ENCODE measurements at regions not wholly inside any gene's neighbourhood (a gene's known extent, or its start where the extent isn't known, plus 50 kb on each side); places are given as distances from the start of the nearest gene placed in this dataset.
"Not testable (repeated sequence)": the region's sequence is repeated elsewhere in the genome, so short reads cannot be mapped to it uniquely, and the experiment has no call there.

- no peaks in the 10 kb centered on the region for H3K36me3 ChIP-seq
- H3K4me1 ChIP-seq, result no peaks in the 10 kb centered on the region
- no peak overlapping the region for H3K27ac ChIP-seq
- H3K4me3 ChIP-seq, result no peak overlapping the region
- no peaks in the 10 kb centered on the region; the same call in 1 of the 2 replicates for H3K9me3 ChIP-seq (replicated peaks)
- no peaks in the 10 kb centered on the region for H3K27me3 ChIP-seq
- no peak for DNase-seq
These were observed 694.4 kb downstream of the LTN1 start for GRCh38 chr21:28298251-28298672.

- no peak overlapping the region for H3K4me3 ChIP-seq
- no peak for DNase-seq
- no peak overlapping the region for H3K27ac ChIP-seq
- H3K36me3 ChIP-seq, result no peaks in the 10 kb centered on the region
- no peaks in the 10 kb centered on the region for H3K27me3 ChIP-seq
- no peaks in the 10 kb centered on the region for H3K4me1 ChIP-seq
- H3K9me3 ChIP-seq (replicated peaks), result peaks cover 3% of the 10 kb centered on the region; the same call in 1 of the 2 replicates
These were observed 698.6 kb downstream of the LTN1 start for GRCh38 chr21:28294051-28294450.

- DNase-seq, result peak; percentile 16 to 47
These were observed 708.8 kb downstream of the LTN1 start for GRCh38 chr21:28283641-28284490.

GRCh38 chr21:28282833-28283232 lies 709.8 kb downstream of the LTN1 start:
- Histone ChIP-seq H3K27me3 (no peaks in the 10 kb centered on the region), H3K36me3 (no peaks in the 10 kb centered on the region), H3K4me1 (peaks cover 10% of the 10 kb centered on the region; the same call in 1 of the 2 replicates), H3K9me3 (replicated peaks) (0 out of 2 replicates have a peak, but pooled peaks cover 3% of the 10 kb centered on the region), H3K4me3 (no peak overlapping the region), H3K27ac (peak overlapping the region; percentile 30; the same call in 1 of the 2 replicates)
- DNase-seq, result no peak

More at GRCh38 chr21:28283641-28284490, 708.8 kb downstream of the LTN1 start:
- Histone ChIP-seq H3K4me3 (no peak overlapping the region), H3K27me3 (no peaks in the 10 kb centered on the region), H3K9me3 (replicated peaks) (0 out of 2 replicates have a peak, but pooled peaks cover 3% of the 10 kb centered on the region), H3K4me1 (peaks cover 10% of the 10 kb centered on the region; the same call in 1 of the 2 replicates), H3K27ac (peak overlapping the region; percentile 30; the same call in 1 of the 2 replicates), H3K36me3 (no peaks in the 10 kb centered on the region)

- not testable (repeated sequence) for H3K9me3 ChIP-seq (replicated peaks)
These were observed 711.3 kb downstream of the LTN1 start for GRCh38 chr21:28281357-28281756.

GRCh38 chr21:28280611-28281010 lies 712.1 kb downstream of the LTN1 start:
- Histone ChIP-seq H3K9me3 (replicated peaks) (0 out of 2 replicates have a peak, but pooled peaks cover 3% of the 10 kb centered on the region), H3K27ac (no peak overlapping the region), H3K36me3 (no peaks in the 10 kb centered on the region), H3K4me1 (peaks cover 10% of the 10 kb centered on the region; the same call in 1 of the 2 replicates), H3K4me3 (no peak overlapping the region), H3K27me3 (no peaks in the 10 kb centered on the region)
- DNase-seq, result no peak

More at GRCh38 chr21:28281357-28281756, 711.3 kb downstream of the LTN1 start:
- not testable (repeated sequence) for H3K27ac ChIP-seq, DNase-seq, H3K27me3 ChIP-seq, H3K36me3 ChIP-seq, H3K4me3 ChIP-seq
- peaks cover 10% of the 10 kb centered on the region; the same call in 1 of the 2 replicates for H3K4me1 ChIP-seq

- Histone ChIP-seq H3K27me3 (no peaks in the 10 kb centered on the region), H3K36me3 (no peaks in the 10 kb centered on the region), H3K9me3 (replicated peaks) (no peaks in the 10 kb centered on the region), H3K4me1 (no peaks in the 10 kb centered on the region), H3K4me3 (no peak overlapping the region), H3K27ac (no peak overlapping the region)
- DNase-seq, result no peak
These were observed 715.4 kb downstream of the LTN1 start for GRCh38 chr21:28277324-28277723.

- Histone ChIP-seq H3K4me3 (no peak overlapping the region), H3K9me3 (replicated peaks) (no peaks in the 10 kb centered on the region), H3K4me1 (no peaks in the 10 kb centered on the region), H3K27me3 (no peaks in the 10 kb centered on the region), H3K36me3 (no peaks in the 10 kb centered on the region), H3K27ac (no peak overlapping the region)
- no peak for DNase-seq
These were observed 720.2 kb downstream of the LTN1 start for GRCh38 chr21:28272272-28272992.

GRCh38 chr21:28269173-28269572 lies 723.5 kb downstream of the LTN1 start:
- peaks cover 5% of the 10 kb centered on the region; the same call in 1 of the 2 replicates for H3K4me1 ChIP-seq
- H3K27me3 ChIP-seq, result no peaks in the 10 kb centered on the region
- H3K9me3 ChIP-seq (replicated peaks), result no peaks in the 10 kb centered on the region
- no peak overlapping the region for H3K4me3 ChIP-seq
- no peak overlapping the region for H3K27ac ChIP-seq
- no peaks in the 10 kb centered on the region for H3K36me3 ChIP-seq
- DNase-seq, result no peak

GRCh38 chr21:28268685-28269084 lies 724.0 kb downstream of the LTN1 start:
- Histone ChIP-seq H3K27me3 (no peaks in the 10 kb centered on the region), H3K4me3 (no peak overlapping the region), H3K27ac (no peak overlapping the region)

GRCh38 chr21:28267449-28267848 lies 725.2 kb downstream of the LTN1 start:
- no peaks in the 10 kb centered on the region for H3K27me3 ChIP-seq
- DNase-seq, result no peak
- H3K4me3 ChIP-seq, result no peak overlapping the region
- no peaks in the 10 kb centered on the region for H3K36me3 ChIP-seq
- H3K9me3 ChIP-seq (replicated peaks), result no peaks in the 10 kb centered on the region
- peaks cover 5% of the 10 kb centered on the region; the same call in 1 of the 2 replicates for H3K4me1 ChIP-seq
- H3K27ac ChIP-seq, result no peak overlapping the region

More at GRCh38 chr21:28268685-28269084, 724.0 kb downstream of the LTN1 start:
- Histone ChIP-seq H3K36me3 (no peaks in the 10 kb centered on the region), H3K4me1 (peaks cover 5% of the 10 kb centered on the region; the same call in 1 of the 2 replicates), H3K9me3 (replicated peaks) (no peaks in the 10 kb centered on the region)
- DNase-seq, result no peak

- H3K27ac ChIP-seq, result no peak overlapping the region
- peak in 1 of 2 experiments; percentile 26 for DNase-seq
These were observed 726.6 kb downstream of the LTN1 start for GRCh38 chr21:28266061-28266460.

GRCh38 chr21:28263974-28264373 lies 728.7 kb downstream of the LTN1 start:
- no peak for DNase-seq
- no peak overlapping the region for H3K27ac ChIP-seq
- no peaks in the 10 kb centered on the region for H3K36me3 ChIP-seq
- no peaks in the 10 kb centered on the region for H3K27me3 ChIP-seq
- no peaks in the 10 kb centered on the region for H3K9me3 ChIP-seq (replicated peaks)
- peaks cover 5% of the 10 kb centered on the region; the same call in 1 of the 2 replicates for H3K4me1 ChIP-seq
- no peak overlapping the region for H3K4me3 ChIP-seq

More at GRCh38 chr21:28266061-28266460, 726.6 kb downstream of the LTN1 start:
- no peak overlapping the region for H3K4me3 ChIP-seq
- no peaks in the 10 kb centered on the region for H3K27me3 ChIP-seq
- H3K9me3 ChIP-seq (replicated peaks), result no peaks in the 10 kb centered on the region
- H3K4me1 ChIP-seq, result peaks cover 5% of the 10 kb centered on the region; the same call in 1 of the 2 replicates
- no peaks in the 10 kb centered on the region for H3K36me3 ChIP-seq

- peaks cover 4% of the 10 kb centered on the region; the same call in 1 of the 2 replicates for H3K4me1 ChIP-seq
- H3K27ac ChIP-seq, result no peak overlapping the region
- H3K27me3 ChIP-seq, result no peaks in the 10 kb centered on the region
- no peaks in the 10 kb centered on the region for H3K9me3 ChIP-seq (replicated peaks)
- H3K4me3 ChIP-seq, result no peak overlapping the region
- no peaks in the 10 kb centered on the region for H3K36me3 ChIP-seq
- DNase-seq, result no peak
These were observed 731.4 kb downstream of the LTN1 start for GRCh38 chr21:28261298-28261697.

- peaks cover 10% of the 10 kb centered on the region for H3K4me1 ChIP-seq
- DNase-seq, result no peak
- H3K27me3 ChIP-seq, result no peaks in the 10 kb centered on the region
- H3K4me3 ChIP-seq, result no peak overlapping the region
- H3K9me3 ChIP-seq (replicated peaks), result no peaks in the 10 kb centered on the region
- no peak overlapping the region for H3K27ac ChIP-seq
- no peaks in the 10 kb centered on the region for H3K36me3 ChIP-seq
These were observed 735.4 kb downstream of the LTN1 start for GRCh38 chr21:28257276-28257675.
